ENCODE measurements at regions not wholly inside any gene's neighbourhood (a gene's known extent, or its start where the extent isn't known, plus 50 kb on each side); places are given as distances from the start of the nearest gene placed in this dataset.

DNA sequence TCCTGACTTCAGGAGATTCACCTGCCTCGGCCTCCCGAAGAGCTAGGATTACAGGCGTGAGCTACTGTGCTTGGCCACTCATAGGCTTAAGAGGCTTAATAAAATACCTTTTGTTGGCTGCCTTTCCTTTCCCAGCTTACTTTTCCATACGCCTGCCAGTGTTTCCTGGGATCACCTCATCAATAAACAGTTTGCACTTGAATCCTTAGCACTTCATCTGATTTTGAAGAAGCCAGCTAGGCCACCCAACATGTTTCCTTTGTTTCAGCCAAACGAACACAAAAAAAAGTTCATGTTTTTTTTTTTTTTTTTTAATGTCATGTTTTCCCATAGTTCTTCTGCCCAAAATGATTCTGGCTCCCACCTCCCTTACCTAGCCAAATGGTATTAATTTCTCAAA, 92.3 kb downstream of the RAP2B start:
- Histone ChIP-seq H3K27ac (no peak overlapping the region), H3K4me1 (no peaks in the 10 kb centered on the region), H3K9me3 (no peaks in the 10 kb centered on the region), H3K36me3 (no peaks in the 10 kb centered on the region), H3K27me3 (no peaks in the 10 kb centered on the region), H3K4me3 (no peak overlapping the region)
- 92% methylated on average over 5 of the region's 5 CpGs for WGBS
- no peak for DNase-seq (ENCODE audit: low spot score in 2 of 2)
- TF ChIP-seq EP300 (IDR thresholded peaks at IDR 0.05), result no peak

DNA sequence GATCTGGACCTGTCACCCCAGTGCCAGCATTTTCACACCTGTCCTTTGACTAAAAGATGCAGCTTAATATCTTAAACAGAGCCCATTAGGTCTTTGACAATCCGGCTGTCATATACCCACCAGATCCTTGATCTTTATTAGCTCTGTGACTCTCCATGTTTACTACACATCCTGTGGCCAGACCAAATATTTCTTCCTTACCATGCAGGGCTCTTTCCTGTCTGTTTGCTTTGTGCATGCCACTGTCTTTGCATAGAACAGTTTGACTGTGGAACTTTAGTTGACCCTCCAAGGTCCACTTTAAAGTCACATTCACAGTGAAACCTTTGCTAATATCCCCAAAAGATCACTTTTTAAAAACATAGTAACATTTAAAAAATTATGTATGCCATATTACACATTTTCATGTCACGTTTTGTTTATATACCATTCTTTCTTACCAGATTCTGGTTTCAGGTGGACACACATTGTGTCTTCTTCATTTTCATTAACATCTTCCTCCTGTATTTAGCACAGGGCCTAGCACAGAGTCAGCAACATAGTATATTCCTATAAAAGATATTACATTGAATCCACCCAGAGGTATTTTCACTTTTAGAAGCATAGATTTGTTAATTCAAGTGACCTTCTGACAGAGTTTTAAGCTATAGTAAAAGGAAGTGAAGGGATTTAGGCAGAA, 95.8 kb downstream of the RAP2B start:
- Histone ChIP-seq H3K4me1 (no peaks in the 10 kb centered on the region), H3K4me3 (no peak overlapping the region), H3K36me3 (no peaks in the 10 kb centered on the region), H3K9me3 (no peaks in the 10 kb centered on the region), H3K27ac (no peak overlapping the region), H3K27me3 (no peaks in the 10 kb centered on the region)
- DNase-seq (ENCODE audit: low spot score in 2 of 2), result no peak
- 93% methylated on average over 2 of the region's 2 CpGs for WGBS
- TF ChIP-seq EP300 (IDR thresholded peaks at IDR 0.05) (no peak), POLR2A (IDR thresholded peaks at IDR 0.05) (no peak)

DNA sequence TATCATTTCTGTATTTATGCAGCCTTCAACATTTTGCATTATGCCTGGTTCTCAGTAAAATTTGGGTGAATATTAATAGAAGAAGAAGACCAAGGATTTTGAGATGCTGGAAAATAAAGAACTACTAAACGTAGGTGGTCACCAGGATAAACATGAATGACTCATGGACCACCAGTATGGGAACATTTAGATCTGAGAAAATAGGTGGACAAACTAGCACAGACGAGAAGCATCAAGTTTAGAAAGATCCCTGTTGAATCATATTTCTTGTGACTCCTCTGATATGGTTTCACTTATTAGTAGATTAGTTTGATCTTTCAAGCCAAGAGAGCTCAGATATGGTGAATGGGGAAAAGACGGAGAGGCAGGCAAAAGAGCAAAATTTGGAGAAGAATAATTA, 97.9 kb downstream of the RAP2B start:
- TF ChIP-seq POLR2A (IDR thresholded peaks at IDR 0.05), result no peak
- H3K27me3 ChIP-seq, result no peaks in the 10 kb centered on the region
- H3K9me3 ChIP-seq, result no peaks in the 10 kb centered on the region
- DNase-seq (ENCODE audit: low spot score in 2 of 2), result no peak
- WGBS, result 68% methylated on average over 3 of the region's 3 CpGs
- no peak overlapping the region for H3K27ac ChIP-seq
- no peak overlapping the region for H3K4me3 ChIP-seq
- H3K4me1 ChIP-seq, result no peaks in the 10 kb centered on the region
- H3K36me3 ChIP-seq, result no peaks in the 10 kb centered on the region

GRCh38 chr3:153260681-153261080, 98.7 kb downstream of the RAP2B start:
- Histone ChIP-seq H3K36me3 (no peaks in the 10 kb centered on the region), H3K4me3 (no peak overlapping the region), H3K4me1 (no peaks in the 10 kb centered on the region), H3K9me3 (no peaks in the 10 kb centered on the region), H3K27ac (no peak overlapping the region), H3K27me3 (no peaks in the 10 kb centered on the region)
- no peak for TF ChIP-seq POLR2AphosphoS5 (IDR thresholded peaks at IDR 0.05)
- TF ChIP-seq POLR2A (IDR thresholded peaks at IDR 0.05), result no peak
- TF ChIP-seq, protein P1, sequence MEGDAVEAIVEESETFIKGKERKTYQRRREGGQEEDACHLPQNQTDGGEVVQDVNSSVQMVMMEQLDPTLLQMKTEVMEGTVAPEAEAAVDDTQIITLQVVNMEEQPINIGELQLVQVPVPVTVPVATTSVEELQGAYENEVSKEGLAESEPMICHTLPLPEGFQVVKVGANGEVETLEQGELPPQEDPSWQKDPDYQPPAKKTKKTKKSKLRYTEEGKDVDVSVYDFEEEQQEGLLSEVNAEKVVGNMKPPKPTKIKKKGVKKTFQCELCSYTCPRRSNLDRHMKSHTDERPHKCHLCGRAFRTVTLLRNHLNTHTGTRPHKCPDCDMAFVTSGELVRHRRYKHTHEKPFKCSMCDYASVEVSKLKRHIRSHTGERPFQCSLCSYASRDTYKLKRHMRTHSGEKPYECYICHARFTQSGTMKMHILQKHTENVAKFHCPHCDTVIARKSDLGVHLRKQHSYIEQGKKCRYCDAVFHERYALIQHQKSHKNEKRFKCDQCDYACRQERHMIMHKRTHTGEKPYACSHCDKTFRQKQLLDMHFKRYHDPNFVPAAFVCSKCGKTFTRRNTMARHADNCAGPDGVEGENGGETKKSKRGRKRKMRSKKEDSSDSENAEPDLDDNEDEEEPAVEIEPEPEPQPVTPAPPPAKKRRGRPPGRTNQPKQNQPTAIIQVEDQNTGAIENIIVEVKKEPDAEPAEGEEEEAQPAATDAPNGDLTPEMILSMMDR (IDR thresholded peaks at IDR 0.05), result no peak
- no peak for TF ChIP-seq EP300 (IDR thresholded peaks at IDR 0.05)
- DNase-seq (ENCODE audit: low spot score in 2 of 2), result no peak
- WGBS, result 86% methylated on average over 1 of the region's 1 CpG

- Histone ChIP-seq H3K4me3 (no peak overlapping the region), H3K27me3 (no peaks in the 10 kb centered on the region), H3K4me1 (no peaks in the 10 kb centered on the region), H3K9me3 (no peaks in the 10 kb centered on the region), H3K36me3 (no peaks in the 10 kb centered on the region), H3K27ac (no peak overlapping the region)
- DNase-seq (ENCODE audit: low spot score in 2 of 2), result no peak
- 85% methylated on average over 4 of the region's 4 CpGs for WGBS
- TF ChIP-seq, protein P1 (IDR thresholded peaks at IDR 0.05), result no peak
- TF ChIP-seq POLR2A (IDR thresholded peaks at IDR 0.05), result no peak
- no peak for TF ChIP-seq POLR2AphosphoS5 (IDR thresholded peaks at IDR 0.05)
- no peak for TF ChIP-seq EP300 (IDR thresholded peaks at IDR 0.05)
Measured at GRCh38 chr3:153266619-153267018, 104.6 kb downstream of the RAP2B start.

DNA sequence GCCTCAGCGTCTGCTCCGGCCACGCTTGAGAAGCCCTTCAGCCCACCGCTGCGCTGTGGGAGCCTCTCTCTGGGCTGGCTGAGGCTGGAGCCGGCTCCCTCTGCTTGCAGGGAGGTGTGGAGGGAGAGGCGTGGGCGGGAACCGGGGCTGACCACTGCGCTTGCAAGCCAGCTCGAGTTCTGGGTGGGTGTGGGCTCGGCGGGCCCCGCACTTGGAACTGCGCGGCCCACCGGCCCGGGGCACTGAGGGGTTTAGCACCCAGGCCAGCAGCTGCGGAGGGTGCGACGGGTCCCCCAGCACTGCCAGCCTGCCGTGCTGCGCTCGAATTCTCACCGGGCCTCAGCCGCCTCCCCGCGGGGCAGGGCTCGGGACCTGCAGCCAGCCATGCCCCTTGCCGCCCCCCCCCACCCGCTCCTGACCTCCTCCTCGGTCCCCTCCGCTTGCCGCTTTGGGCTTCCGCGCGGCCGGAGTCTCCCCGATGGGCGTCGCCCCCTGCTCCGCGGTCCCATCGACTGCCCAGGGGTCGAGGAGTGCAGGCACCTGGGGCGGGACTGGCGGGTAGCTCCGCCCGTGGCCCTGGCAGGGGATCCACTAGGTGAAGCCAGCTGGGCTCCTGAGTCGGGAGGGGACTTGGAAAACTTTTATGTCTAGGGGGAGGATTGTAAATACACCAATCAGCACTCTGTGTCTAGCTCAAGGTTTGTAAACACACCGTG, 106.7 kb downstream of the RAP2B start:
- TF ChIP-seq POLR2A (IDR thresholded peaks at IDR 0.05) (no peak), POLR2AphosphoS5 (IDR thresholded peaks at IDR 0.05) (no peak), EP300 (IDR thresholded peaks at IDR 0.05) (no peak)
- TF ChIP-seq, protein P1 (IDR thresholded peaks at IDR 0.05), result no peak
- H3K36me3 ChIP-seq, result no peaks in the 10 kb centered on the region

More for the DNA sequence above, 106.7 kb downstream of the RAP2B start:
- no peak overlapping the region for H3K4me3 ChIP-seq
- no peaks in the 10 kb centered on the region for H3K4me1 ChIP-seq
- H3K27me3 ChIP-seq, result no peaks in the 10 kb centered on the region
- 96% methylated on average over 36 of the region's 51 CpGs for WGBS
- DNase-seq (ENCODE audit: low spot score in 2 of 2), result no peak
- no peak overlapping the region for H3K27ac ChIP-seq
- no peaks in the 10 kb centered on the region for H3K9me3 ChIP-seq

All from suprapubic skin (tissue), 4 donors.